GM18867 (cell line): ENCODE measurements at regions not wholly inside any gene's neighbourhood (a gene's known extent, or its start where the extent isn't known, plus 50 kb on each side); places are given as distances from the start of the nearest gene placed in this dataset.
"Not testable (repeated sequence)": the region's sequence is repeated elsewhere in the genome, so short reads cannot be mapped to it uniquely, and the experiment has no call there.

Experiments
- ATAC-seq: cut with Tn5 transposase; IDR thresholded peaks from one replicate; pipeline ENCODE4 v1.9.1; 2021; ENCODE audit warnings: mild to moderate bottlenecking, moderate library complexity; ENCODE audit not compliant: unreplicated experiment

GRCh38 chr4:153098427-153098826, 105.8 kb upstream of the TRIM2 start:
- ATAC-seq: no peak

- no peak for ATAC-seq
These were observed 104.7 kb upstream of the TRIM2 start for GRCh38 chr4:153099391-153100140.

GRCh38 chr4:153106736-153107135, 97.5 kb upstream of the TRIM2 start:
- ATAC-seq: not testable (repeated sequence)

- no peak for ATAC-seq
These were observed 97.0 kb upstream of the TRIM2 start for GRCh38 chr4:153107246-153107645.

GRCh38 chr4:153109296-153109849, 94.9 kb upstream of the TRIM2 start:
- ATAC-seq: no peak

- no peak for ATAC-seq
These were observed 93.5 kb upstream of the TRIM2 start for GRCh38 chr4:153110739-153111138.

- ATAC-seq: no peak
These were observed 92.7 kb upstream of the TRIM2 start for GRCh38 chr4:153111426-153112040.

- no peak for ATAC-seq
These were observed 92.2 kb upstream of the TRIM2 start for GRCh38 chr4:153112041-153112441.

GRCh38 chr4:153113061-153113837, 91.0 kb upstream of the TRIM2 start:
- no peak for ATAC-seq

GRCh38 chr4:153113838-153114105, 90.5 kb upstream of the TRIM2 start:
- ATAC-seq: no peak

GRCh38 chr4:153114771-153115321, 89.4 kb upstream of the TRIM2 start:
- ATAC-seq: no peak

GRCh38 chr4:153115322-153116290, 88.6 kb upstream of the TRIM2 start:
- ATAC-seq: peak; percentile 92

- no peak for ATAC-seq
These were observed 88.0 kb upstream of the TRIM2 start for GRCh38 chr4:153116291-153116680.

GRCh38 chr4:153116801-153117200, 87.4 kb upstream of the TRIM2 start:
- no peak for ATAC-seq

GRCh38 chr4:153117554-153117953, 86.7 kb upstream of the TRIM2 start:
- ATAC-seq: no peak

- no peak for ATAC-seq
These were observed 84.6 kb upstream of the TRIM2 start for GRCh38 chr4:153119626-153120025.

- no peak for ATAC-seq
These were observed 84.0 kb upstream of the TRIM2 start for GRCh38 chr4:153120235-153120634.

GRCh38 chr4:153122855-153123254, 81.4 kb upstream of the TRIM2 start:
- ATAC-seq: no peak

GRCh38 chr4:153126137-153126536, 78.1 kb upstream of the TRIM2 start:
- no peak for ATAC-seq

- ATAC-seq: peak; percentile 75
These were observed 76.3 kb upstream of the TRIM2 start for GRCh38 chr4:153127760-153128494.
